H9 (cell line): ENCODE measurements at regions not wholly inside any gene's neighbourhood (a gene's known extent, or its start where the extent isn't known, plus 50 kb on each side); places are given as distances from the start of the nearest gene placed in this dataset.

ENCODE experiments used
- DNase-seq: peaks from one replicate; pipeline ENCODE4 v3.0.0-alpha.2; 2017
- H2AFZ ChIP-seq: one replicate; pipeline ENCODE4 v1.6.1; 2013; ENCODE audit warnings: mild to moderate bottlenecking, low read length, control low read depth, moderate library complexity
- H2AK5ac ChIP-seq: 2 replicates; pipeline ENCODE4 v1.6.1; 2013; ENCODE audit warnings: low read length, control low read depth, mixed read lengths; ENCODE audit not compliant: insufficient read length
- H2BK120ac ChIP-seq: one replicate; pipeline ENCODE4 v1.6.1; 2013; ENCODE audit warnings: low read depth, mild to moderate bottlenecking, low read length, control low read depth, inconsistent platforms; ENCODE audit not compliant: poor library complexity, severe bottlenecking
- H2BK12ac ChIP-seq: 2 replicates; pipeline ENCODE4 v1.6.1; 2013; ENCODE audit warnings: low read length, control low read depth, mixed read lengths, low read depth; ENCODE audit not compliant: insufficient read length
- H2BK15ac ChIP-seq: 2 replicates; pipeline ENCODE4 v1.6.1; 2013; ENCODE audit warnings: low read depth, low read length, control low read depth
- H2BK20ac ChIP-seq: one replicate; pipeline ENCODE4 v1.6.1; 2013; ENCODE audit warnings: low read depth, mild to moderate bottlenecking, low read length, control low read depth, inconsistent platforms; ENCODE audit not compliant: poor library complexity, severe bottlenecking
- H2BK5ac ChIP-seq: 2 replicates; pipeline ENCODE4 v1.6.1; 2013; ENCODE audit warnings: low read length, control low read depth, mixed read lengths; ENCODE audit not compliant: insufficient read length
- H3K14ac ChIP-seq: 2 replicates; pipeline ENCODE4 v1.6.1; 2013; ENCODE audit warnings: low read length, control low read depth; ENCODE audit not compliant: insufficient read depth
- H3K18ac ChIP-seq: 2 replicates; pipeline ENCODE4 v1.6.1; 2013; ENCODE audit warnings: low read depth, mild to moderate bottlenecking, mixed read lengths, low read length, control low read depth; ENCODE audit not compliant: insufficient read length
- H3K23ac ChIP-seq: 2 replicates; pipeline ENCODE4 v1.6.1; 2013; ENCODE audit warnings: low read length, control low read depth, mixed read lengths, low read depth; ENCODE audit not compliant: insufficient read length
- H3K23me2 ChIP-seq: 2 replicates; pipeline ENCODE4 v1.6.1; 2013; ENCODE audit warnings: low read depth, mild to moderate bottlenecking, mixed read lengths, low read length, control low read depth; ENCODE audit not compliant: insufficient read length, poor library complexity, severe bottlenecking
- H3K27ac ChIP-seq: 2 replicates; pipeline ENCODE4 v1.5.1; 2013; ENCODE audit warnings: low read length, control low read depth, mixed read lengths, low read depth; ENCODE audit not compliant: insufficient read length
- H3K27me3 ChIP-seq: 2 replicates; pipeline ENCODE4 v1.6.1; 2013; ENCODE audit warnings: low read length, control low read depth, inconsistent platforms; ENCODE audit not compliant: insufficient read depth
- H3K4ac ChIP-seq: 2 replicates; pipeline ENCODE4 v1.6.1; 2013; ENCODE audit warnings: low read depth, mild to moderate bottlenecking, control low read depth, inconsistent platforms, low read length, moderate library complexity
- H3K4me1 ChIP-seq: 2 replicates; pipeline ENCODE4 v1.6.1; 2013; ENCODE audit warnings: low read length, control low read depth, inconsistent platforms; ENCODE audit not compliant: insufficient read depth
- H3K4me2 ChIP-seq: 2 replicates; pipeline ENCODE4 v1.6.1; 2013; ENCODE audit warnings: low read length, control low read depth, mixed read lengths; ENCODE audit not compliant: insufficient read length, insufficient read depth
- H3K56ac ChIP-seq: 2 replicates; pipeline ENCODE4 v1.6.1; 2013; ENCODE audit warnings: low read depth, mild to moderate bottlenecking, mixed read lengths, low read length, control low read depth; ENCODE audit not compliant: insufficient read length
- H3K79me1 ChIP-seq: 2 replicates; pipeline ENCODE4 v1.6.1; 2013; ENCODE audit warnings: low read depth, mild to moderate bottlenecking, moderate library complexity, low read length, control low read depth, inconsistent platforms; ENCODE audit not compliant: insufficient read depth, poor library complexity, severe bottlenecking
- H3K79me2 ChIP-seq: 2 replicates; pipeline ENCODE4 v1.6.1; 2013; ENCODE audit warnings: low read length, control low read depth, inconsistent platforms; ENCODE audit not compliant: insufficient read depth
- H3K9ac ChIP-seq: 2 replicates; pipeline ENCODE4 v1.6.1; 2013; ENCODE audit warnings: low read length, control low read depth, mixed read lengths; ENCODE audit not compliant: insufficient read length; ENCODE audit errors: extremely low read depth
- H3K9me3 ChIP-seq: one replicate; pipeline ENCODE4 v1.6.1; 2013; ENCODE audit warnings: low read depth, low read length, inconsistent platforms; ENCODE audit not compliant: control insufficient read depth
- H3T11ph ChIP-seq: one replicate; pipeline ENCODE4 v1.6.1; 2013; ENCODE audit warnings: mild to moderate bottlenecking, low read length, control low read depth, inconsistent platforms
- H4K20me1 ChIP-seq: one replicate; pipeline ENCODE4 v1.6.1; 2013; ENCODE audit not compliant: control insufficient read depth, insufficient read length, insufficient read depth
- H4K5ac ChIP-seq: 2 replicates; pipeline ENCODE4 v1.6.1; 2013; ENCODE audit warnings: low read depth, mild to moderate bottlenecking, mixed read lengths, low read length, control low read depth; ENCODE audit not compliant: insufficient read length
- H4K8ac ChIP-seq: replicated peaks from 2 replicates; pipeline ENCODE4 v1.6.1; 2013; ENCODE audit warnings: low read length, control low read depth, mixed read lengths, low read depth; ENCODE audit not compliant: insufficient read length
- H4K91ac ChIP-seq: 2 replicates; pipeline ENCODE4 v1.6.1; 2013; ENCODE audit warnings: low read depth, mild to moderate bottlenecking, moderate library complexity, mixed read lengths, low read length, control low read depth; ENCODE audit not compliant: insufficient read length
- H3K27ac Mint-ChIP-seq, 3 experiments: 2 replicates in 2 of 3; 3 replicates in 1 of 3; pipeline ENCODE4 v1.8.0; 2020 to 2021; ENCODE audit warnings: mixed read lengths in 3 of 3, mild to moderate bottlenecking in 1 of 3, moderate library complexity in 1 of 3
- H3K27me3 Mint-ChIP-seq: 2 replicates; pipeline ENCODE4 v1.8.0; 2021; ENCODE audit warnings: low read depth, mild to moderate bottlenecking, moderate library complexity, mixed read lengths
- H3K36me3 Mint-ChIP-seq, 3 experiments: 2 replicates in 2 of 3; 3 replicates in 1 of 3; pipeline ENCODE4 v1.8.0; 2020 to 2021; ENCODE audit warnings: low read depth in 3 of 3, mixed read lengths in 3 of 3; ENCODE audit not compliant: insufficient read depth in 1 of 3
- H3K4me1 Mint-ChIP-seq, 2 experiments: 2 replicates each; pipeline ENCODE4 v1.8.0; 2020; ENCODE audit warnings: mixed read lengths in 2 of 2
- H3K4me3 Mint-ChIP-seq, 2 experiments: 2 replicates in 1 of 2; 3 replicates in 1 of 2; pipeline ENCODE4 v1.8.0; 2020 to 2021; ENCODE audit warnings: mild to moderate bottlenecking in 2 of 2, mixed read lengths in 2 of 2, moderate library complexity in 1 of 2
- H3K9me3 Mint-ChIP-seq, 2 experiments: 2 replicates in 1 of 2; 3 replicates in 1 of 2; pipeline ENCODE4 v1.8.0; 2020; ENCODE audit warnings: mild to moderate bottlenecking in 2 of 2, mixed read lengths in 2 of 2, moderate library complexity in 1 of 2
- CTCF ChIP-seq: fragments of 200-600 bp; sonication (generic); conservative IDR thresholded peaks from 3 replicates; pipeline ENCODE4 v1.8.0; 2021; ENCODE audit warnings: antibody characterized with exemption, mild to moderate bottlenecking

GRCh38 chrX:109854096-109854495, 121.0 kb upstream of the ACSL4 start:
- no peaks in the 10 kb centered on the region; the same call in 1 of the 2 replicates for H3K27me3 Mint-ChIP-seq
- TF ChIP-seq CTCF = no peak
- Histone ChIP-seq H3K56ac (no peak overlapping the region), H3K4me2 (no peak overlapping the region), H2AK5ac (no peak overlapping the region), H3K27me3 (no peaks in the 10 kb centered on the region), H4K8ac (no peak overlapping the region), H4K20me1 (no peaks in the 10 kb centered on the region), H3K79me2 (no peaks in the 10 kb centered on the region), H2AFZ (no peak overlapping the region), H2BK5ac (no peak overlapping the region), H2BK120ac (no peak overlapping the region), H4K5ac (no peak overlapping the region), H3K4ac (no peak overlapping the region), H3K4me1 (no peaks in the 10 kb centered on the region), H3K18ac (no peak overlapping the region), H3K79me1 (no peaks in the 10 kb centered on the region), H4K91ac (no peak overlapping the region), H3K9me3 (no peaks in the 10 kb centered on the region), H3K27ac (no peak overlapping the region), H2BK15ac (no peak overlapping the region), H2BK20ac (no peak overlapping the region), H3K14ac (no peak overlapping the region), H3K9ac (no peak overlapping the region), H3T11ph (no peak overlapping the region), H3K23me2 (no peaks in the 10 kb centered on the region), H2BK12ac (no peak overlapping the region), H3K23ac (no peak overlapping the region)
- no peak for DNase-seq
- no peak overlapping the region for H3K27ac Mint-ChIP-seq
- H3K9me3 Mint-ChIP-seq = peaks cover 7 to 10% of the 10 kb centered on the region in 2 experiments; a peak in 4 of 5 replicates
- H3K4me3 Mint-ChIP-seq = no peak overlapping the region
- peaks cover 22 to 31% of the 10 kb centered on the region in 2 experiments for H3K4me1 Mint-ChIP-seq
- H3K36me3 Mint-ChIP-seq = peaks cover 4 to 8% (median 6%) of the 10 kb centered on the region in 3 experiments
